Esophagus mucosa (tissue), 1 donor: ENCODE measurements at regions not wholly inside any gene's neighbourhood (a gene's known extent, or its start where the extent isn't known, plus 50 kb on each side); places are given as distances from the start of the nearest gene placed in this dataset.

Experiments used
- ATAC-seq: fragments of 200-7000 bp; cut with Tn5 transposase; one replicate; pipeline ENCODE4 v1.9.1; 2020
- donor health status: DM: yes; HTN: yes; CAD: no.

- ATAC-seq: no peak
Measured at GRCh38 chr1:30285501-30285932, 437.9 kb downstream of the MATN1 start.

DNA sequence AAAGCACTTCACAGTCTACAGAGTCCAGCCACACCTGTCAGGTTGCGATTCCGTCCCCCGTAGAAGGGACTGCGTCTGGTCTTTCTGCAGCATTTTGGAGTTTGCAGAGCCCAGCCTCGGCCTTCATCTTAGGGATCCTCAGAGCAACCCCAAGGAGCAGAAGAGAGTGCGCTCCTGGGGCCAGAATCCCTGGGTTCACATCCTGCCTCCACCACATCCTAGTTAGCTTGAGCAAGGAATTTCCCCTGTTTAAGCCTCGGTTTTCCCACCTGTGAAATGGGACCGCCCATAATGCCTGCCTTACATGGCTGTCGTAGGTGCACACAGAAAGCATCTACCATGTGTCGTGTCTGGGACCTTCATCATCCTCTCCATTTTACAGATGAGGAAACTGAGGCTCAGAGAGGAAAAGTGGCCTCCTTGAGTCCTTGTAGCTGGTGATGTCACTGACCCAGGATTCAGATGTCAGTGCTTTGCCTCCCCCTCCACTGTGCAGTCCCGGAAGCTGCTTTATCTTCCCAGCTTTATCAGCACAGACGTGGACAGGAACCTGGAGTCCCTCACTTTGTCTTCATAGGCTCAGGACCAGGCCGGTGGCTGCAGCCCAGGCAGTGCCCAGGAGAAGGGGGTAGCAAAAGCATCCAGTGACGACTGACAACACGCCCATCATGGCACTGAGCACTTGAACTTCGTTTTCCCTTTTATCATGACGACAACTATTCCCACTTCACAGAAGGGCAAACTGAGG is 438.5 kb downstream of the MATN1 start:
- ATAC-seq: no peak

DNA sequence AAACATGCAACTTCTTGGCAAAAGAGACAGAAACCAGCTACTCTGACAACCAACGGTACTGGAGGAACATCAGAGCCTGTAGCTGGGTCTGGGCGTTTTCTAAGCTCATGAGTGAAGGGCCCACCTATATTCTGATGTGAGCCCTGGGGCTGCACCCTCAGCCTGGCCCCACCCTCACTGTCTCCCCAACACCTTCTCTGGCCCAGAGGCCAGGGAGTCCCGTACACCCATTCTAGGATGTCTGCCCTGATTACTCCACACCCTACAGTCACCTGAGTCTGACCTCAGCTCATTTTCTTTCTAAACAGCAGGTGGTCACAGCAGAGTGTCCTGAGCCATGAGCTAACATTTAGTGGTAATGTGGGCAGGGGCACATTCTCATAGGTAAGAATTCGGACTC is 439.2 kb downstream of the MATN1 start:
- ATAC-seq: no peak

GRCh38 chr1:30283199-30283962 is 440.0 kb downstream of the MATN1 start:
- ATAC-seq: no peak

DNA sequence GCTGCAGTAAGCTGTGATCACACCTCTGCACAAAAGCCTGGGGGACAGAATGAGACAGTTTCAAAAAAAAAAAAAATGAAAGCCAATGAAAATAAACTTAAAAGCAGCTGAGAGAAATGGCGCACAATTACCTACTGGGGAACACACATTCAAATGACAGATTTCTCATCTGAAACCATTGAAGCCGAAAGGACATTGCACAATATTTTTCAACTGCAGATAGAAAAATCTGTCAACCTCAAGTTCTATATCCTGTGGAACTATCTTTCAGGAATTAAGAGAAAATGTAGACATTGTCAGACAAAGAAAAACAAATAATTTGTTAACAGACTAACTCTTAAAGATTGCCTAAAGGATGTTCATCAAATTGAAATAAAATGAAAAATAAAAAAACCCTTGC is 442.8 kb downstream of the MATN1 start:
- ATAC-seq: no peak

- no peak for ATAC-seq
Measured at GRCh38 chr1:30277911-30278310, 445.5 kb downstream of the MATN1 start.

- ATAC-seq: no peak
Measured at GRCh38 chr1:30277415-30277814, 446.0 kb downstream of the MATN1 start.

- no peak for ATAC-seq
Measured at GRCh38 chr1:30275926-30276764, 447.2 kb downstream of the MATN1 start.

DNA sequence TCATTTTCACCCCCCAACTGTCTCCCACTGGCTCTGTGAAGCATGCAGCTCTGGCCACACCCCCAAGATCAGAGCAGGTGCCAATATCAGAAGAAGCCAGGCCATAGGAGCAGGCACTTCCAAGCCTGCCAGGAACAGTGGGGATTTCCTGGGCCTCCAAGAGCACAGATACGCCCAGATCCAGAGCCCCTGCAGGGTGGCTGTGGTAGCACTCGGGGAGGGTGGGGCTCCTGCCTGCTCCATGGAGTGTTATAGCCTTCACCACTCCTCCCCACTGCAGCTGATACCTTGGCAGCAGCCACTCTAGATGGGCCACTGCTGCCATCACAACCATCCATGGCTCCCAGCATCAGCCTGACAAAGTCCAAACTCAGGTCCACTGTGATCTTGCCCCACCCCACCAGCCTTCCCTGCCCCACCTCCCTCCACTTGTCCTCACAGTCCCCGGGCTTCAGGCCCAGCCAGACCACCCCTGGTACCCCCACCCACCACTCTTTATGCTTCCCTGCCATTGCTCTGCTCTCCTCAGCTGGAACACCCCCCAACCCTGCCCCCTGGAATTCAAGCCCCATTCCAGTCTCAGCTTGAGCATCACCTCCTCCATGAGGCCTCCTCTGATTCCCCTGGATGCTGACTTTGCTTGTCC is 448.3 kb downstream of the MATN1 start:
- ATAC-seq: no peak

- no peak for ATAC-seq
Measured at GRCh38 chr1:30274173-30274970, 449.0 kb downstream of the MATN1 start.

GRCh38 chr1:30273456-30273855 is 449.9 kb downstream of the MATN1 start:
- no peak for ATAC-seq

GRCh38 chr1:30273021-30273325 is 450.4 kb downstream of the MATN1 start:
- ATAC-seq: no peak

GRCh38 chr1:30272277-30273020 is 450.9 kb downstream of the MATN1 start:
- no peak for ATAC-seq

GRCh38 chr1:30271401-30272276 is 451.7 kb downstream of the MATN1 start:
- ATAC-seq: no peak

GRCh38 chr1:30270461-30270860 is 452.9 kb downstream of the MATN1 start:
- no peak for ATAC-seq

DNA sequence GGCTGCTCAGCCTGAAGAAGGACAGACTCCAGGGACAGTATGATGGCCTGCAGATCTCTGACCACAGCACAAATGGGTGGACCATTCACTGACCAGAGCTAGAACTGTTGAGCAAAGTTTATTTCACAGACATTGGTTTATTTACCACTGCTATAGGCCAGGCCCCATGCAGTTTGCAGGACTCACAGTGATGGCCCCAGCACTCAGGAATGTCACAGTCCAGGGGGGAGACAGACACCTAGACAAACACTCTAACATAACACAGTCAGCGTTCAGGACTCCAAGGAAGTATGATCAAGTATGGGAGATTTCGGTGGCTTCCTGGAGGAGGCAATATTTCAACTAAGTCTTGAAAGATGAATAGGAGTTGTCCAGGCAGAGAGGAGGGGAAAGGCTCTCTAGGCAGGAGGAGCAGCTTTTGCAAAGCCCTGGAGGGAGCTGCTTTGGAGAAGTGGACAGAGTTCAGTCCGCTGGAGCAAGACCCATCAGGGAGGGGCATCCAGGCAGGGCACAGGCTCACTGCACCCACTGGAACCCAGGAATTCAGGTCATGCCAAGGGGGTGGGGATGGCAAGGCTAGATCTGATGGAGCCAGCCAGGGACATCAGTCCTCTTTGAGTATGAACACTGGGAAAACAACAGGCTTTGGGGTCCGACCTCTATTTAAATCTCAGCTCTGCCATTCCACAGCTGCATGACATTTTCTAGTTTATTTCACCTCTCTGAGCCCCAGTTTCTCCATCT is 454.3 kb downstream of the MATN1 start:
- ATAC-seq: no peak

DNA sequence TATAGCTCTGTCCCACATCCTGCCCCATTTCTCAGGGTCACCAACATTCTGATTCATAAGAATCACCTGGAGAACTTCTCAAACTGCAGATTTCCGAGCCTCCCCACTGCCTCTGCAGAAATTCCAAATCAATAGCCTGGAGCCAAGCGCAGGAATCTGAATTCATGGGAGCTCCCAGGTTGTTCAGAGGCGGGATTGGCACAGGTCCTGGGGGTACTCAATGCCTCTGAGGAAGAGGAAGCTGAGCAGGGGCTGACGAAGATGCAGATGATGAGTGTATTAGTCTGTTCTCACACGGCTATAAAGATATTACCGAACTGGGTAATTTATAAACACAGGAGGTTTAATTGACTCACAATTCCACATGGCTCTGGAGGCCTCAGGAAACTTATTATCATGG is 455.5 kb downstream of the MATN1 start:
- no peak for ATAC-seq

DNA sequence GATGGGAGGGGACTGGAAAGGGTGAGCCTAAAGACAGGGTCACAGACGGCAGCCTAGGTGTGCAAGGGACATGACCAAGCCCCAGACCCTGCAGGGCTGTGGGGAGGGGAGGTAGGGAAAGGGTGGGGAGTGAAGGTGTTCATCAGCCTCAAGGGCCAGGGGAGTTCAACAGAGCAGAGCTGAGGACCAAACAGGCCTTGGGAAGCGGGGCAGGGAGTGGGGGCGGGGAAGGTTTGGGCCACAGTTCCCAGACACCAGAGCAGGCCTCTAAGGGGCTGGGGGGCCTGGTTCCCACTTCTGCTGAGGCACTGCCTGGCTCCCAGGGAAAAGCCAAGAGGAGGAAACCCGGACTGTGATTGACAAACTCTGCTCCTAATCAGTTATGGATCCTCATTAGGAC is 456.3 kb downstream of the MATN1 start:
- no peak for ATAC-seq
